GM12873 (cell line): ENCODE measurements at regions not wholly inside any gene's neighbourhood (a gene's known extent, or its start where the extent isn't known, plus 50 kb on each side); places are given as distances from the start of the nearest gene placed in this dataset.

ENCODE experiments used
- CTCF ChIP-seq: IDR thresholded peaks from 2 replicates; pipeline ENCODE4 v1.5.1; 2012; ENCODE audit warnings: low read depth, mild to moderate bottlenecking, moderate library complexity, low read length, control low read depth; ENCODE audit not compliant: insufficient read depth; ENCODE audit errors: missing control alignments

- TF ChIP-seq CTCF, result no peak
These were observed 372.9 kb downstream of the EN1 start for GRCh38 chr2:118474541-118474920.

- TF ChIP-seq CTCF, result no peak
These were observed 373.5 kb downstream of the EN1 start for GRCh38 chr2:118473846-118474540.

- TF ChIP-seq CTCF, result no peak
These were observed 374.2 kb downstream of the EN1 start for GRCh38 chr2:118473241-118473640.

GRCh38 chr2:118470297-118470696, 377.2 kb downstream of the EN1 start:
- TF ChIP-seq CTCF, result no peak

- TF ChIP-seq CTCF, result no peak
These were observed 378.3 kb downstream of the EN1 start for GRCh38 chr2:118469103-118469502.

- no peak for TF ChIP-seq CTCF
These were observed 376.4 kb downstream of the INSIG2 start for GRCh38 chr2:118464546-118465265.

GRCh38 chr2:118464046-118464445, 375.8 kb downstream of the INSIG2 start:
- no peak for TF ChIP-seq CTCF
